Umbilical cord (tissue), 1 donor: ENCODE measurements at regions not wholly inside any gene's neighbourhood (a gene's known extent, or its start where the extent isn't known, plus 50 kb on each side); places are given as distances from the start of the nearest gene placed in this dataset.
"Not testable (repeated sequence)": the region's sequence is repeated elsewhere in the genome, so short reads cannot be mapped to it uniquely, and the experiment has no call there.

Experiments used
- DNase-seq: peaks from one replicate; pipeline ENCODE4 v3.0.0-alpha.2; 2015; ENCODE audit warnings: low spot score

- DNase-seq: no peak
These were observed 56.7 kb downstream of the CCDC74A start for GRCh38 chr2:131584380-131584779.

DNA sequence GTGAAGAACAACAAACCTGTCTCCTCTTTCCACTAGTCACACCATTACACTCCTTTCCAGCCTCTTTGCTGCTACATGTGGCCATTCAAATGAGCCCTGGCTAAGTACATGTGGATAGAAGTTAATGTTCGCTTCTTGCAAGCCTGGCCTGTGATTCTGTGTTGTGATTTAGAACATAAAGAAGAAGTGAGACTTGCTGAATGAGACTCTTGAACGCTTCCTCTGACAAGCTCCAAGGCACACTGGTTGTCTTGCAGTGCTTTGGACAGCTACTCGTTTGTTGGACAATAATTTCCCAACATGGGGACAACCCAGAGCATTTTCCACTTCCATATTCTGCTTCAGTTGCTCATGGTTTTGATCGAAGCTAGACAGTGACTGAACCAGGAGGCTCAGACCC, 57.3 kb downstream of the CCDC74A start:
- DNase-seq: no peak

DNA sequence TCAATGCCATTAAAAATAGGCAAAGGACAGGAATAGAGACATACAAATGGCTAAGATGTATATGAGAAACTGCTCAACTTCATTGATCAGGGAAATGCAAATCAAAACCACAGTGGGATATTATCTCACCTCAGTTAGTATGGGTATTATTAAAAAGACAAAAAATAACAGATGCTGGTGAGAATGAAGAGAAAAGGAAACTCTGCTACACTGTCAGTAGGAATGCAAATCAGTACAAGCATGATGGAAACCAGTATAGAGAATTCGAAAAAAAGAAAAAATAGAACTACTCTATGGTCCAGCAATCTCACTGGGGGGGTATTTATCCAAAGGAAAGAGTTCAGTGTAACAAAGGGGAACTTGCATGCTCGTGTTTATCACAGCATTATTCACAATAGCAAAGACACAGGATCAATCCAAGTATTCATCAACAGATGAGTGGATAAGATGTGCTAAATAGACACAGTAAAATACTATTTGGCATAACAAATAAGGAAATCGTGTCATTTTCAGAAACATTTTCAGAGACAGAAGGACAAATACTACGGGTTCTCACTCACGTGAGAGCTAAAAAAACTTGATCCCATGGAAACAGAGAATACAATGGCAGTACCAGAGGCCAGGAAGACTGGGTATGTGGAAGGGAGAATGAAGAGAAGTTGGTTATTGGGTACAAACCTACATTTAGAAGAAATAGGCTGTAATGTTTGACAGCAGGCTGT, 60.6 kb downstream of the CCDC74A start:
- no peak for DNase-seq

GRCh38 chr2:131589126-131589525, 61.4 kb downstream of the CCDC74A start:
- not testable (repeated sequence) for DNase-seq

GRCh38 chr2:131590366-131590765, 62.7 kb downstream of the CCDC74A start:
- DNase-seq: no peak

GRCh38 chr2:131590896-131591295, 63.2 kb downstream of the CCDC74A start:
- DNase-seq: no peak

GRCh38 chr2:131596561-131596960, 68.9 kb downstream of the CCDC74A start:
- not testable (repeated sequence) for DNase-seq

GRCh38 chr2:131602444-131602843, 74.8 kb downstream of the CCDC74A start:
- not testable (repeated sequence) for DNase-seq

- not testable (repeated sequence) for DNase-seq
These were observed 77.0 kb downstream of the CCDC74A start for GRCh38 chr2:131604652-131605051.

DNA sequence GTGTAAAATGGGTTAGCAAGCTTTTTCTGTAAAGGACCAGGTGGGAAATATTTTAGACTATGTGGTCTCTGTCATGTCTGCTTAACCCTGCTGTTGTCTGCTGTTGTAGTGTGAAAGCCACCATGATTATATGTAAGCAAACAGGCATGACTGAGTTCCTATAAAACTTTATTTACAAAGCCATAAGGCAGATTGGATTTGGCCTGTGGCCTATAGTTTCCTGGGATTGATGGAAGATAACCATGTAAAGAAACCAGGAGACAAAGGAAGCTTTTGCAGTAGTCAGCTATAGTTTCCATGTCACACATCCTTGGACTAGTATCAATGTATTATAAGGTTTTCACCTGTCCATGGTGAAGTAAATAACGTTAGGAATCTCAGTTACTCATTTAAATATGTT, 78.7 kb downstream of the CCDC74A start:
- DNase-seq: not testable (repeated sequence)

GRCh38 chr2:131607056-131607455, 79.4 kb downstream of the CCDC74A start:
- not testable (repeated sequence) for DNase-seq

DNA sequence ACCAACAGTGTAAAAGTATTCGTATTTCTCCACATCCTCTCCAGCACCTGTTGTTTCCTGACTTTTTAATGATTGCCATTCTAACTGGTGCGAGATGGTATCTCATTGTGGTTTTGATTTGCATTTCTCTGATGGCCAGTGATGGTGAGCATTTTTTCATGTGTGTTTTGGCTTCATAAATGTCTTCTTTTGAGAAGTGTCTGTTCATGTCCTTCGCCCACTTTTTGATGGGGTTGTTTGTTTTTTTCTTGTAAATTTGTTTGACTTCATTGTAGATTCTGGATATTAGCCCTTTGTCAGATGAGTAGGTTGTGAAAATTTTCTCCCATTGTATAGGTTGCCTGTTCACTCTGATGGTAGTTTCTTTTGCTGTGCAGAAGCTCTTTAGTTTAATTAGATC, 86.9 kb downstream of the CCDC74A start:
- not testable (repeated sequence) for DNase-seq

DNA sequence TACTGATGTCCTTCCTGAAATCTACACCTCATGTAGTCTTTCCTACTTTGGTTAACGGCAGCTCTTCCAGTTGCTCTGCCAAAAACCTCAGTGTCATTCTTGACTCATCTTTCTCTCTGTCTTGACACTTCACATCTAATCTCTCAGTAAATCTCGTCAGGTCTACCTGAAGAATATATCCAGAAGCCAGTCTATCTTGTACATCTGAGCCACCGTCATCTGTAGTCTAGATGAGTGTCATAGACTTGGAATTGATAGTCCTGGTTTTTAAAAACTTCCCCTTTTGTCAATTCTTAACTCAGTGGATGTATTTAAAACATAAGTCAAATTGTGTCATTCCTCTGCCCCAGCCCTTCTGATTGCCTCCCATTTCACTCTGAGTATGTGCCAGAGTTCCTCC, 90.6 kb downstream of the CCDC74A start:
- not testable (repeated sequence) for DNase-seq

- not testable (repeated sequence) for DNase-seq
These were observed 95.2 kb downstream of the CCDC74A start for GRCh38 chr2:131622874-131623273.

- not testable (repeated sequence) for DNase-seq
These were observed 98.3 kb downstream of the CCDC74A start for GRCh38 chr2:131626011-131626410.

GRCh38 chr2:131626565-131626964, 98.9 kb downstream of the CCDC74A start:
- not testable (repeated sequence) for DNase-seq

GRCh38 chr2:131627777-131628176, 100.1 kb downstream of the CCDC74A start:
- not testable (repeated sequence) for DNase-seq

GRCh38 chr2:131631648-131632047, 104.0 kb downstream of the CCDC74A start:
- DNase-seq: not testable (repeated sequence)

DNA sequence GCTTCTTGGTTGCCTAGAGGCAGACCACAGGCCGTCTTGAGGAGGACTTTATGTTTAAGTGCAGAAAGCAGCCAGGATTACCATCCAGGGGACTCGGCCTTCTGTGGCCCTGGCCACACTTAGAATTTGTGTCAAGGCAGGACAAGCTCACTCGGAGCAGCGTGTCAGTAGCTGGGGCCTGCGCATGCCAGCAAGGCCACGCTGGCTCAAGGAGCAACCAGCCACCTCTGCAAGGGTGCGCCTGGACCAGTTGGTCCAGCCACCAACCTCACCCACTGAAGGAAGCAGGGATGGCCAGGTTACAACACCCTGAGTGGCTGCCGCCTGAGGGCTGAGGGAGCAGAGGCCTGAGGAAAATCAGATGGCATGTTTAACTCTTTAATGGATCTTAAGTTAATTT, 105.7 kb downstream of the CCDC74A start:
- not testable (repeated sequence) for DNase-seq

DNA sequence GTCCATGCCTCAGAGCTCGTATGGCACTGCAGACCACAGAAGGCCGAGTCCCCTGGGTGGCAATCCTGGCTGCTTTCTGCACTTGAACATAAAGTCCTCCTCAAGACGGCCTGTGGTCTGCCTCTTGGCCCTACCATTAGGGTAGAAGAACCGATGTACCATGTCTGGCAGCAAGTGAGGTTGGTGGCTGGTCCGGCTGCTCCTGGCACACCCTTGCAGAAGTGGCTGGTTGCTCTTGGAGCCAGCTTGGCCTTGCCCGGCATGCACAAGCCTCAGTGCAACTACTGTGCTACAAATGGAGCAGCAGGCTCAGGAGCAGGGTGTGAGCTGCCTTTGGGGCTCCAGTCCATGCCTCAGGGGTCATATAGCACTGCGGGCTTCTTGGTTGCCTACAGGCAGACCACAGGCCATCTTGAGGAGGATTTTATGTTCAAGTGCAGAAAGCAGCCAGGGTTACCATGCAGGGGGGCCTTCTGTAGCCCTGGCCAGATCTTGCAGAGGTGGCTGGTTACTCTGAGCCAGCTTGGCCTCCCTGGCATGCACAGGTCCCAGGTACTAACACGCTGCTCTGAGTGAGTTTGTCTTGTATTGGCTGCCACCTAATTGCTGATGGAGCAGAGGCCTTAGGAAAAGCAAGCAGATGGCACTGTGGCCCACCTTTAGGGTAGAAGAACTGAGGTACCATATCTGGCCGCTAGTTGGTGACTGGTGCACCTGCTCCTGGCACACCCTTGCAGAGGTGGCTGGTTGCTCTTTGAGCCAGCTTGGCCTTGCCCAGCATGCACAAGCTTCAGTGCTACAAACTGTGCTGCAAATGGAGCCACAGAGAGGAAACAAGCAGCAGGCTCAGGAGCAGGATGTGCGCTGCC, 106.4 kb downstream of the CCDC74A start:
- DNase-seq: not testable (repeated sequence)

DNA sequence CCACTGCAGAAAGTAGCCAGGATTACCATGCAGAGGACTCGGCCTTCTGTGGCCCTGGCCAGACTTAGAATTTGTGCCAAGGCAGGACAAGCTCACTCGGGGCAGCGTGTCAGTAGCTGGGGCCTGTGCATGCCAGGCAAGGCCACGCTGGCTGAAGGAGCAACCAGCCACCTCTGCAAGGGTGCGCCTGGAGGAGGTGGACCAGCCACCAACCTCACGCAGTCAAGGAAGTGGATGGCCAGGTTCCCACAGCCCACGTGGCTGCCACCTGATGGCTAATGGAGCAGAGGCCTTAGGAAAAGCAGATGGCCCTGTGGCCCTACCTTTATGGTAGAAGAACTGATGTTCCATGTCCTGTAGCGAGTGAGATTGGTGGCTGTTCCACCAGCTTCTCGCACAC, 107.9 kb downstream of the CCDC74A start:
- DNase-seq: no peak

DNA sequence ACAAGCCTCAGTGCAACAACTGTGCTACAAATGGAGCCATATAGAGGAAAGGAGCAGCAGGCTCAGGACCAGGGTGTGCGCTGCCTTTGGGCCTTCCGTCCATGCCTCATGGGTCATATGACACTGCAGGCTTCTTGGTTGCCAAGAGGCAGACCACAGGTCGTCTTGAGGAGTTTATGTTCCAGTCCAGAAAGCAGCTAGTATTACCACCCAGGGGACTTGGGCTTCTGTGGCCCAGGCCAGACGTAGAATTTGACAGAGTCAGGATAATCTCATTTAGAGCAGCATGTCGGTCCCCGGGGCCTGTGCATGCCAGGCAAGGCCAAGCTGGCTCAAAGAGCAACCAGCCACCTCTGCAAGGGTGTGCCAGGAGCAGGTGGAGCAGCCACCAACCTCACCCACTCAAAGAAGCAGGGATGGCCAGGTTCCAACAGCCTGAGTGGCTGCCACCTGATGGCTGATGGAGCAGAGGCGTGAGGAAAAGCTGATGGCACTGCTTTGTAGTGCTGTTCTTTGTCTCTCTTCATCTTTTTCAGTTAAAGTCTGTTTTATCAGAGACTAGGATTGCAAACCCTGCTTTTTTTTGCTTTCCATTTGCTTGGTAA, 109.1 kb downstream of the CCDC74A start:
- not testable (repeated sequence) for DNase-seq
